Endothelial cell of umbilical vein (primary cell): ENCODE measurements at regions not wholly inside any gene's neighbourhood (a gene's known extent, or its start where the extent isn't known, plus 50 kb on each side); places are given as distances from the start of the nearest gene placed in this dataset.

ENCODE experiments used
- BruUV-seq: library from RNA; stranded (reverse); fragments of 400-500 nt; replicated peaks from 2 replicates; lab custom pipeline; 2021; lab: Mats Ljungman, UMichigan
- CTCF ChIA-PET: fragments of 300-600, 350-600 bp; sonication (Branson Sonifier 250); formaldehyde crosslinking; loops from one replicate; lab custom pipeline; 2021; ENCODE audit warnings: antibody characterized with exemption, inconsistent platforms; lab: Charles Lee
- POLR2A ChIA-PET: fragments of 300-600, 350-600 bp; sonication (Branson Sonifier 250); formaldehyde crosslinking; loops from one replicate; lab custom pipeline; 2021; ENCODE audit warnings: antibody characterized with exemption, inconsistent platforms; lab: Charles Lee
- DNase-seq: peaks from one replicate; pipeline ENCODE4 v3.0.0-alpha.2; 2011; ENCODE audit warnings: low read depth, low spot score
- FAIRE-seq: peaks from 2 replicates; lab custom pipeline; 2011; peaks lifted over from hg19 to GRCh38; lab: Jason Lieb, UNC
- H2AFZ ChIP-seq: 2 replicates; pipeline ENCODE4 v1.6.0; 2012; ENCODE audit warnings: low read depth, low read length, control low read depth, inconsistent platforms
- H3K27ac ChIP-seq: 2 replicates; pipeline ENCODE4 v1.5.1; 2011; ENCODE audit warnings: low read depth, mild to moderate bottlenecking, control low read depth, low read length, moderate library complexity; ENCODE audit not compliant: insufficient read depth
- H3K27me3 ChIP-seq, 2 experiments: 2 replicates each; pipeline versions ENCODE4 v1.6.0 to v1.6.1; 2011; ENCODE audit warnings: low read length in 2 of 2, mixed read lengths in 1 of 2; ENCODE audit not compliant: control insufficient read depth in 2 of 2, insufficient read depth in 2 of 2
- H3K36me3 ChIP-seq, 2 experiments: 2 replicates in 1 of 2; 3 replicates in 1 of 2; pipeline ENCODE4 v1.5.1; 2011; ENCODE audit warnings: low read length in 2 of 2, mild to moderate bottlenecking in 1 of 2, moderate library complexity in 1 of 2; ENCODE audit not compliant: control insufficient read depth in 2 of 2, insufficient read depth in 2 of 2; ENCODE audit errors: extremely low read depth in 1 of 2
- H3K4me1 ChIP-seq: 3 replicates; pipeline ENCODE4 v1.5.1; 2011; ENCODE audit warnings: mild to moderate bottlenecking, low read length; ENCODE audit not compliant: control insufficient read depth, insufficient read depth; ENCODE audit errors: extremely low read depth
- H3K4me2 ChIP-seq: 2 replicates; pipeline ENCODE4 v1.6.1; 2011; ENCODE audit warnings: low read length, control low read depth, mixed read lengths; ENCODE audit not compliant: insufficient read depth
- H3K4me3 ChIP-seq, 3 experiments: fragments of 200-600 bp in 1 of 3; sonication (generic), shearing (Covaris generic) in 1 of 3; replicated peaks in 1 of 3; 2 replicates each; pipeline ENCODE4 v1.5.1; 2011 to 2016; ENCODE audit warnings: control low read depth in 3 of 3, low read length in 3 of 3, mild to moderate bottlenecking in 2 of 3, inconsistent platforms in 1 of 3, low read depth in 1 of 3, moderate library complexity in 1 of 3; ENCODE audit not compliant: insufficient read depth in 1 of 3
- H3K79me2 ChIP-seq: 2 replicates; pipeline ENCODE4 v1.6.0; 2012; ENCODE audit warnings: low read length, inconsistent platforms; ENCODE audit not compliant: control insufficient read depth, insufficient read depth
- H3K9ac ChIP-seq: replicated peaks from 2 replicates; pipeline ENCODE3; 2011; ENCODE audit warnings: low read length, control low read depth; ENCODE audit not compliant: insufficient read depth; ENCODE audit errors: extremely low read depth
- H3K9me1 ChIP-seq: replicated peaks from 3 replicates; pipeline ENCODE4 v1.6.0; 2011; ENCODE audit warnings: mild to moderate bottlenecking, low read length; ENCODE audit not compliant: control insufficient read depth, insufficient read depth; ENCODE audit errors: extremely low read depth
- H3K9me3 ChIP-seq: replicated peaks from 2 replicates; pipeline ENCODE4 v1.5.1; 2012; ENCODE audit warnings: low read length, inconsistent platforms; ENCODE audit not compliant: control insufficient read depth, insufficient read depth
- H4K20me1 ChIP-seq: replicated peaks from 2 replicates; pipeline ENCODE3; 2011; ENCODE audit warnings: mild to moderate bottlenecking, low read length; ENCODE audit not compliant: control insufficient read depth, insufficient read depth; ENCODE audit errors: extremely low read depth
- FOS ChIP-seq: IDR thresholded peaks from 2 replicates; pipeline ENCODE4 v1.6.1; 2011; ENCODE audit warnings: mild to moderate bottlenecking, low read length, moderate library complexity, borderline replicate concordance; ENCODE audit not compliant: insufficient read depth
- POLR2A ChIP-seq: IDR thresholded peaks from 2 replicates; pipeline ENCODE4 v1.6.1; 2012; ENCODE audit warnings: low read depth, mild to moderate bottlenecking, control low read depth, low read length
- dilution Hi-C: fragments of 300-500 bp; cut with MboI; formaldehyde crosslinking; loops from one replicate; pipeline ENCODE4 v1.15.0; 2019; ENCODE audit warnings: low sequenced_read_pairs; ENCODE audit not compliant: extremely low pct_ligation_motif_present
- intact Hi-C: fragments of 100-400 bp; cut with micrococcal nuclease; formaldehyde crosslinking; loops from one replicate; pipeline ENCODE4 v1.10.0; 2022
- TF ChIP-seq, protein P1 (sequence below), 2 donors: IDR thresholded peaks; 1 replicate in 1 of 2; 2 replicates in 1 of 2; pipeline ENCODE4 v1.5.1; 2011; ENCODE audit warnings: low read length in 2 of 2, mild to moderate bottlenecking in 2 of 2, moderate library complexity in 2 of 2, control low read depth in 1 of 2, inconsistent platforms in 1 of 2, low read depth in 1 of 2; ENCODE audit not compliant: insufficient read depth in 1 of 2; ENCODE audit errors: extremely low read depth in 1 of 2
- TF ChIP-seq, protein P2 (sequence below): IDR thresholded peaks from 2 replicates; pipeline ENCODE4 v1.6.1; 2011; ENCODE audit not compliant: insufficient read depth, insufficient read length

- Histone ChIP-seq H2AFZ (no peak overlapping the region), H3K4me3 (no peak overlapping the region), H3K36me3 (no peaks in the 10 kb centered on the region), H3K4me2 (no peak overlapping the region), H3K9me1 (no peaks in the 10 kb centered on the region), H3K79me2 (no peaks in the 10 kb centered on the region), H3K9ac (no peak overlapping the region), H3K27me3 (peaks cover 0 to 2% of the 10 kb centered on the region in 2 experiments), H3K27ac (no peak overlapping the region), H4K20me1 (no peaks in the 10 kb centered on the region), H3K9me3 (no peaks in the 10 kb centered on the region), H3K4me1 (no peaks in the 10 kb centered on the region)
- TF ChIP-seq, protein P1, sequence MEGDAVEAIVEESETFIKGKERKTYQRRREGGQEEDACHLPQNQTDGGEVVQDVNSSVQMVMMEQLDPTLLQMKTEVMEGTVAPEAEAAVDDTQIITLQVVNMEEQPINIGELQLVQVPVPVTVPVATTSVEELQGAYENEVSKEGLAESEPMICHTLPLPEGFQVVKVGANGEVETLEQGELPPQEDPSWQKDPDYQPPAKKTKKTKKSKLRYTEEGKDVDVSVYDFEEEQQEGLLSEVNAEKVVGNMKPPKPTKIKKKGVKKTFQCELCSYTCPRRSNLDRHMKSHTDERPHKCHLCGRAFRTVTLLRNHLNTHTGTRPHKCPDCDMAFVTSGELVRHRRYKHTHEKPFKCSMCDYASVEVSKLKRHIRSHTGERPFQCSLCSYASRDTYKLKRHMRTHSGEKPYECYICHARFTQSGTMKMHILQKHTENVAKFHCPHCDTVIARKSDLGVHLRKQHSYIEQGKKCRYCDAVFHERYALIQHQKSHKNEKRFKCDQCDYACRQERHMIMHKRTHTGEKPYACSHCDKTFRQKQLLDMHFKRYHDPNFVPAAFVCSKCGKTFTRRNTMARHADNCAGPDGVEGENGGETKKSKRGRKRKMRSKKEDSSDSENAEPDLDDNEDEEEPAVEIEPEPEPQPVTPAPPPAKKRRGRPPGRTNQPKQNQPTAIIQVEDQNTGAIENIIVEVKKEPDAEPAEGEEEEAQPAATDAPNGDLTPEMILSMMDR (IDR thresholded peaks at IDR 0.05; ENCODE audit: extremely low read depth in 1 of 2, insufficient read depth in 1 of 2, low read depth in 1 of 2, low read length in 2 of 2), result peak in 1 of 2 donors; percentile 22
- TF ChIP-seq, protein P2, sequence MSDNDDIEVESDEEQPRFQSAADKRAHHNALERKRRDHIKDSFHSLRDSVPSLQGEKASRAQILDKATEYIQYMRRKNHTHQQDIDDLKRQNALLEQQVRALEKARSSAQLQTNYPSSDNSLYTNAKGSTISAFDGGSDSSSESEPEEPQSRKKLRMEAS, result no peak
- ChIA-PET CTCF (interaction anchor here (1.1 to 1.2 kb wide), 2 partner anchors 15 to 775 kb away, joined by 3 read pairs; no protein-coding TSS in a partner anchor), POLR2A (no interaction called here)
- dilution Hi-C loops, result no loop called here
- intact Hi-C loops, result no loop called here
- FAIRE-seq (no peak), DNase-seq (peak; percentile 23)
- no TSS peak for BruUV-seq
These were observed 646.5 kb upstream of the NOX3 start for GRCh38 chr6:156102129-156102528.

DNA sequence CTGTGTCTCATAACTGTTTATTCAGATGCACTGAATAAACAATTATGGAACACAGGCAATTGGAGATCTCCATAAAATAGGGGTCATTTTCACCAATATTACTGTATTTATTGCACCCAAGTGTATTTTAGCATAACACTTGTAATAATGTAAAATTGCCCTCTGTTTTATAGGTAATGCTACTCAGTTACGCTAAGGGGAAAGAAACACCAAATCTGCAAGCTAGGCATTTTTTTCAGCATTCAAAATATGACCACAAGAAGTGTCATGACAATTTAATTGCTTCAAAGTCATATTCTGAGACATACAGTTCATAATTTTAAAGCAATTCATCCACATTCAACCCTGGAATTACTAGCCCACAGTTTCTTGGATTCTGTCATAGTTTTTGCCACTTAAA is 643.2 kb upstream of the NOX3 start:
- H3K4me1 ChIP-seq, result no peaks in the 10 kb centered on the region
- FAIRE-seq (no peak), DNase-seq (no peak)
- ChIA-PET CTCF (no interaction called here), POLR2A (no interaction called here)
- H3K9me3 ChIP-seq, result no peaks in the 10 kb centered on the region
- no peaks in the 10 kb centered on the region for H3K9me1 ChIP-seq
- dilution Hi-C loops, result no loop called here
- peaks cover 0 to 2% of the 10 kb centered on the region in 2 experiments for H3K27me3 ChIP-seq
- TF ChIP-seq POLR2A (no peak), FOS (no peak)
- no peak overlapping the region for H3K4me2 ChIP-seq
- no peak overlapping the region for H3K4me3 ChIP-seq
- intact Hi-C loops, result no loop called here
- H2AFZ ChIP-seq, result no peak overlapping the region
- no TSS peak for BruUV-seq
- no peaks in the 10 kb centered on the region for H3K36me3 ChIP-seq
- H3K27ac ChIP-seq, result no peak overlapping the region
- H3K9ac ChIP-seq, result no peak overlapping the region
- no peaks in the 10 kb centered on the region for H4K20me1 ChIP-seq
- no peaks in the 10 kb centered on the region for H3K79me2 ChIP-seq
